Endothelial cell of hepatic sinusoid (primary cell): ENCODE measurements at regions not wholly inside any gene's neighbourhood (a gene's known extent, or its start where the extent isn't known, plus 50 kb on each side); places are given as distances from the start of the nearest gene placed in this dataset.

Experiments
- in situ Hi-C: cut with HindIII; loops from 2 replicates; pipeline ENCODE4 v1.10.0; 2017; ENCODE audit warnings: low sequenced_read_pairs

DNA sequence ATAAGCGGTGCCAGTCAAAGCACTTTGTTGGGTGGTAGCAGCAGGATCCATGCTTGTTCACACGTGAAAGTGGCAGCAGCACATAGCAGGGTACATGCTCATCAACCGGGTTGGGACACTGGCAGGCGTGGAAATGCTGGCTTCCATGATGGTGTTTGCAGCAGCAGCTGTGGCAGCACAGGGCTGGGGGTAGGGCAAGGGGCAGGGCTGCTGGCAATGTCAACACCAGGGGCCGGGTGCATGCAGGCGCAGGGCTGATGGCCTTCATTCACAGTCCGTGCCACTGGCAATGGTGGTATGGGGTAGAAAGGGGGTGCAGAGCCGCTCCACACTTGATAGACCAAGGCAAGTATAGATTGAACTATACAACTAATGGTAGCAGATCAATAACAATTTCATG, 374.7 kb upstream of the FAM241A start:
- in situ Hi-C loops = no loop called here

DNA sequence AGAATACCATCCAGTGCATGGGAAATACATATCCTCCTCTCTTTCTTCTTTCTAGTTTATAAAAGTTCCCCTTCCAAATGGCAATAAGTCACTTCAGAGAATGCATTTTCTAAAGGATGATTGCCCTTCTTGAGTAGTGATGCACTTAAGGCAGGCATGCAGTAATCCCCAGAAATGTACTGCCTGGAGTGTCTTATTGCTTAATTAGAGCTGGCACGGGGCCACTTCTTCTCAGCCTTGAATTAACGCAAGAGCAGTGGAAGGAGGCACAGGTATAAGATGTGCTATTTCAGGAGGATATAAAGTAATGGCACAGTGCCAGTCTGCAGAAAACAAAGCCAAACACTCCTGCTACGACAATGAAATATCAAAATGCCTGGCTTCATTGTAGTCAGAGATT, 371.4 kb upstream of the FAM241A start:
- in situ Hi-C loops = no loop called here

DNA sequence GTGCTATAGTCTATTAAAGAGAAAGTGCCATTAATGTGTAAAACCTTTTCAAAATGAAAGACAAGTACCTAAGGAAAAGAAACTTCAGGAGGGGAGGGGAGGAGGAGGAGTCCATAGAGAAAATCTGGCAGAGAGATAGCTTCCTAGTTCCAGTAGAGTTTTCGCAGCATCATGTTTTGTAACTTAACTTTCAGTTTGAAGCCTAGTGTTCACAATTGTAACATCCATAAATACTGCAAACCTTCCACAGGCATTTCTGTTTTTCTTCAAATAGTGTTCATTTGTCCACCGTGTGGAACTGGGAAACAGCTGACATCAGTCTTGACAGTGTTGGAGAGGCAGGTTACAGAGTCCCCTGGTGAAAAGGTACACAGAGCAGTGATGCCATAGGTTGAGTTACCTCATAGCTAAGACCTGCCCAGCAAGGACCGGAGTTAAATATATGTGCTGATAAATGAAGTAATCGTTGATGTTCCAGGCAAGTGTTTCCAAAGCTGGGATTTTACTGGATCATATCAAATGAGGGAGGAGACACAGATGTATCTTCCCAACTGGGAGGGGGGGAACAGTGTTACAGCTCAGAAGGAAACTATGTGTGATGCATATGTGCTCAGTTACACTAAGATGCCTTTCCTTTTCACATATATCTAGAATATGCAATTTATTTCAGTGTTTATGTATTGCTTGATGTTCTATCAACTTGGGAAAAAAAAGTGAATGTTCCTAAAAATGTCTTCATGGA, 369.5 kb upstream of the FAM241A start:
- in situ Hi-C loops = no loop called here

DNA sequence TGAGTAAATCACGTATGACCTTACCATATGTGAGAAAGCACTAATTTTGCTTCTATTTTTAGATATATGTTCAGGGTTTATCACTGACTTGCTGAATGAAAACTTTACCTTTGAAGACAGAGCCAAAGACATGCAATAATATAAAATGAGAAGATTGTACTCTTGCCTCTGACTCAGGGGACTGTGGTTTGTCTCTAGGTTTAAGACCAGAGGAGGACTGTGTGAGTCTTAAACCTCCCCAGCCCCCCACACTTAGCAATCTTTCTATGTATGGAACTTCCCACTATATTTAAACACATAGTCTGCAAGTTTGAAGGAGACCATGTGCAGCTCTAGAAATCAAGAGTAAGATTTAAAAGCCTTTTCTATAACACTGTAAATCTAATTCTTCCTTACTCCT, 368.7 kb upstream of the FAM241A start:
- in situ Hi-C loops = no loop called here

DNA sequence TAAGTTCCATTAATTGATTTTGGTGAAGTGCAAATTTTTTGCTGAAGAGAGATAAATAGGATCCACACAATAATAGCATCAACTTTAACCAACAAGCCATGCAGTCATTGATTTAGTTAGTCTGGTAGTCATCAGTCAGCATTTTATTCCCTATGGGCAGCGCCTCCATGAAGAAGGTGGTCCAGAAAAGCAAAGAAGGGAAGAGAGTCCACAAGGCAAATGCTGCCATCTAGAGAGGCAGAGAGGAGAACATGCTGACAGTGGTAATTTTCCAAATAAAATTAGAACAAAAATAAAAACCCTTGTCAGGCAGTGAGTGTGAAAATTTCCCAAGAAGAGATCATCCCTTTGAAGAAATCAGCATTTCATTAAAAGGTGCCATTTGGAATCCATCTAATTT, 366.7 kb upstream of the FAM241A start:
- in situ Hi-C loops = no loop called here

DNA sequence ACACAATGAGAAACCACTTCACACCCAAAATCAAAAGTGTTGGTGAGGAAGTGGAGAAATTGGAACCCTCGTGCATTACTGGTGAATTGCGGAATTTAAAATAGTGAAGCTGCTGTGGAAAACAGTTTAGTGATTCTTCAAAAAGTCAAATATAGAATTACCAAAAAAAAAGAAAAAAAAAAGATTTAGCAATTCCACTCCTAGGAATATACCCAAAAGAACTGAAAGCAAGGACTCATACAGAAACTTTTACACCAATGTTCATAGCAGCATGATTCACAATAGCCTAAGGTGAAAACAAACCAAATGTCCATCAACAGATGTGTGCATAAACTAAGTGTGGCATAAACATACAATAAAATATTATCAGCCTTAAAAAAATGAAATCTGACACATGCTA, 364.3 kb upstream of the FAM241A start:
- in situ Hi-C loops = no loop called here

DNA sequence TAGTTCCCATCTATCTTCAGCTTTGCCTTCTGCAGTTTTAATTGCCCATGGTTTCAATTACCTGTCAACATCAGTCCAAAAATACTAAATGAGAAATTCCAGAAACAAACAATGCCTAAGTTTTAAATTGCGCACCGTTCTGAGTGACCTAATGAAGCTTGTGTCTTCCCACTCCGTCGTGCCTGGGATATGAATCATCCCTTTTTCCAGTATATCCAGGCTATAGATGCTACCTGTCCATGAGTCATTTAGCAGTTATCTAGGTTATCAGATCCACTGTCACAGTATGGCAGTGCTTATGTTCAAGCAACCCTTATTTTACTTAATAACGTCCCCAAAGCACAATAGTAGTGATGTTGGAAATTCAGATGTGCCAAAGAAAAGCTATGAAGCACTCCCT, 363.6 kb upstream of the FAM241A start:
- in situ Hi-C loops = no loop called here

DNA sequence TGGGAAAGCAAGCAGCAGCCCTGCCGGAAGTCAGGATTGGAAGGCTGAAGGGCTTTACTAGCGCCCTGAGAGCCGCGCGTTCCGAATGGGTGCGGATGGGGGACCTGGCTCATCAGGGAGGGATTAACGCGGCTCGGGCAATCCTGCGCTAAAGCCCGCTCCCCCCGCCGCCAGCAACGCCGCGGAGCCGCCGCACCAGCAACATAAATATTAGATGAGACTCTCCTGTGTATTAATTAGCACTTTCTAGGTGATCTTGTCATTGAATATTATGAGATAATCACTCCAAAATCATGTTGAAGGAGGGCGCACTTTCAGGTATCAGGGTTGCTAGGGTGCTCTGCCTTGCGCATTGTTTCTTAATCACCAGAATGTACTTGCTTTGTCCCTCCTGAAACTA, 357.2 kb upstream of the FAM241A start:
- in situ Hi-C loops = no loop called here

DNA sequence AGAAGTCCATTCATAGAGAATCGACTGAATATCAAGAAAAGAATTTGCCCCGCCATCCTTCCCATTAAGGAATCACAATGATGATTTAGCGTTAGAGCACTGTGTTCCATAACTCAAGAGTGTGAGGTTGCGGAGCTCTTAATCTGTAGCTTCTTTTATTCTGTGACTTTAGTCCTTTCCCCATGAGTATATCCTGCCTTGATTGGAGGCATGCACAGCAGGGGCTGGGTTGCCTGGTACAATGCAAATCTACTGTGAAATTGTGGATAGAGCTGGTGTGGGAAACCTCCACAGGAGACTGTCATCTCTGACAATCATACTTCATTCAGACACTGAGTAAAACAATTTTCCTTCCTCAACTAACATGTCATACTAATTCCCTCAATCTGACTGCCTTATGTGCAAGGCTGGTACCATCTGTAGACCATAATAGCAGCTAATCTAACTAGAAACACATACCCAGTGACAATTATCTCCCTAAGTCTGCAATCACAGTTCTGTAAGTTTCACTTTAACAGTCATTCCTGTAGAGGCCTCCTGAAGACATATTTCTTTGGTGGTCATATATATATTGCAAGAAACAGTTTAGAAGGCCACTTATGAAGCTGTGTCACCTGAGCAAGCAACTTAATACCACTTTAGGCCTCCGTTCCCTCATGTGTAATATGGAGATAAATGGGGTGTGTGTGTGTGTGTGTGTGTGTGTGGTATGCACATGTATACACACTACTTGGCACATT, 355.2 kb upstream of the FAM241A start:
- in situ Hi-C loops = no loop called here

DNA sequence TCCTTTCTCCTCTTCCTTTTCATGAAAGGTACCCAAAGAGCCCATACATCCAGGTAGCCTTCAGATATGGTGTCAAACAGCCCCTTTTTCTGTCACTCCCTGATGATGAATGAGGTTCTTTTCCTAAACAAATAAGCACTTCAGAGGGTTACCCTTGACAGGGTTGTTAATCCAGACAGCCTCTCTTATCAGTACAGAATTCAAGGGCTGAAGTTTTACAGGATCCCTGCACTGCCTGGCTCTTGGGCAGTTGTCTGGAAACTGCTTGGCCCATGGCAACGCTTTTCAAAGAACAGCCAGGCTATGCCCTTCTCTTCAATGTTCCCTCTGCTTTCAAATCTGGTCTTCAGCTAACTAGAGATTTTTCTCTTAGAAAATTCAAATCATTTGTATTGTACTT, 352.6 kb upstream of the FAM241A start:
- in situ Hi-C loops = no loop called here

DNA sequence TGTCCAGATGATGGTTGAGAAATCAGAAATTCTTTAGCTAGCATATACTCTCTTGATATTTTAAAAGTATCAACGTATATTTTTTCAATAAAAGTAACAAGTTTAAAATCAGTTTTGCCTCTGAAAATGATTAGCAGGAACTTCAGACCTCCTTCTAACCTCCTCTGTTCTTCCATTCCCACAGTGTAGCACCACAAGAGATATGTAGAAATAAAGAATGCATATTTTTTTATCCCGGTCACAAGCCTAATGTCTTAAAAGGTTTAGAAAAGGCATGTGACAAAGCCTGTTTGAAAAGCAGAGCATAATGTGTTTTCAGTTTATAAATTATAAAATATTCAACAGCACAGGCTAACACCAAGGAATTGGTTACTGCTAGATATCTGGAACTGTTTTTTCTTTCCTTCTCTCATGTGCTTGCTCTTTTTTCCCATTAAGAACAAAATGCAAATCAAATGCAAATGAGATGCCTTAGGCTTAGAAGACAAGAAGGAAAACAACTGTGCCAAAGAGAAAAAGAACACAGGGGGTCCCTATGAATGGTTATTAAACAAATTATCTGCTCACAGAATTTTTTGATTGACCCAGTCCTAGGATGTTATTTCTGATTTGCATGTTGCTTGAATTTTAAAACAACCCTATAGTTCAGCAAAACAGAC, 351.7 kb upstream of the FAM241A start:
- in situ Hi-C loops = no loop called here

DNA sequence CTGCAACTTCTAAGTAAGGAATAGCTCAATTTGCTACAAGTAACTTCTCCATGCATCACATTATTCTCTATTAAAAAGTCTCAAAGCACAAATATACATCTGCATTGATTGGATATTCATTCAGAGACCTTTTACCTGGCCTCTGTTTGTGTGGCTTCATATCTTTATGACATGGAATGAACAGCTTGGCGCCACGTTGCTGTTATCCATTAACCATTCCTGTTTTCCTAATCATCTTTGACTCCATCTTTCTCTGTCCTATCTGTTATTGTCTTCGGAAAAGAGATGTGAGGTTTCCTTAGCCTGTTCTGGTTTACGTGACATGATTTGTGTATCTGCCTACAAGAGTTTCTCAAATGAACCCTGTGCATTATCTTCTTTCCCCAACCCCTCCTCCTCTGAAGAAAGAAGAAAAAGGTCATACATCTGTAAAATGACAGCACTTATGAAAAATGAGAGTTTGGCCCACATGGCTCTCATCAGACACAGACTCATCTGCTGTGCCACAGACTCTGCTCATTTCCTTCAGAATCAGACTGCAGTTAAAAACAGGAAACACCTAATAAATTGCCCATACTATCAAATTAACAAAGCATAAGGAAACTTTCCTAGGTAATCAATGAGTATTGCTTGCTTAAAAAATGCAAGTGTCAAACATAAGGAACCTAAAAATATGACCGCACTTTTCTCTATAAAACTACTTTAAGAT, 347.6 kb upstream of the FAM241A start:
- in situ Hi-C loops = no loop called here

DNA sequence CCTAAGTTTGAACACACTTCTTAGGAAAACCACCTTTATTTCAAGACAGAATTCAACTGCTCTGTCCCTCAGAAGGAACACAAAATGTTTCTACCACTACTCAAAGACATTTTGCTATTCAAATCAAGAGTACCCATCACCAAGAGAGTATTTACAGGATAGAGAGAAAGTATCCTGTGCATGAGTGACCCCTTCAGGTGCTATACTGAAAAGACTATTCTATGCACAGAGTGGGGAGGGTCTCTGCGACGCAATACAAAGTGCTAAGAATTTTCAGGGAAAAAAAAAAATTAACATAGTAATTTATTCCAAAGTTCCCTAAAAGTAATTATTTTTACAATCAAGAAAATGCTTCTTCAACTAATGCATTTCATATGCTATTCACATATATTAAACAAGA, 346.4 kb upstream of the FAM241A start:
- in situ Hi-C loops = no loop called here

DNA sequence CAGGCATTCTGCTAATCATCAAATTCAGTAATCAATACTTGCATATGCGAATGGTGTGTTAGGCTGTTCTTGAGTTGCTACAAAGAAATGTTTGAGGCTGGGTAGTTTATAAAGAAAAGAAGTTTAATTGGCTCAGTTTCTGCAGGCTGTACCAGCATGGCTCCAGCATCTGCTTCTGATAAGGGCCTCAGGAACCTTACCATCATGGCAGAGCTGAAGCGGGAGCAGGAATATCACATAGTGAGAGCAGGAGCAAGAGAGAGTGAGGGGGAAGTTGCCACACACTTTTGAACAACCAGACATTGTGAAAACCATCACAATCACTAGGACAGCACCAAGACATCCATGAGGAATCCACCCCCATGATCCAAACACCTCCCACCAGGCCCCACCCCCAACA, 344.7 kb upstream of the FAM241A start:
- in situ Hi-C loops = no loop called here

DNA sequence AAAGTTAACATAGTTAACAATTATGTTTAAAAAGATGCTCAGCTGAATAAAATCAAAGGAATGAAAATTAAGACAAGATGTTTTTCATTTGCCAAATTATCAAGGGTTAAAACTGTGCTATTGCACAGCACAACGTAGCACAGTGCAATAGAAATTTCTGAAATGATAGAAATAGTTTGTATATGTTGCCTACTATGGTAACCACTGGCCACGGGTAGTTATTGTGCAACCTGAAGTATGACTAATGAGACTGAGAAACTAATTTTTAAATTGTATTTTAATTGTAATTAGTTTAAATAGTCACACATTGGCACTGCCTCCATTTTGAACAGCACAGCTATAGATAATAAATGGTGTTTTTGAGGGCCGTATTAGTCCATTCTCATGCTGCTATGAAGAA, 343.1 kb upstream of the FAM241A start:
- in situ Hi-C loops = no loop called here

DNA sequence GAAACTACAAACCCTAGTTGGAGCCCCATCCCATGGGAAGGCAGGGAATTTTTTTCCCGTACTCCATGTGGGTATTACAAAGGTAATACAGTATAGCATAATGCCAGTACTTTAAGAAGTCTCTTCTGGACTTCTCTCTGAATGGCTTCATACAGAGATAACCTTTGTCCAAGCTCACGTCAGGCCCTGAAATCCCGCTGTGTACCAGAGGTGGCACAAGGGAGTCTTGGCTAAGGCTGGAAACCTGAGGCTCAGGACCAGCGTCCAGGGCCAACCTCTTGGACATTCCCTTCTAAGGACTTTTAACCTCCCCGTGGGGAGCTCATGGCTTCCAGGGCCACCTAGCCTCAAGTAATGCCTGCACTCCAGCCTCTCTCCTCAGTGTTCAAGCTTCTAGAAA, 338.9 kb upstream of the FAM241A start:
- in situ Hi-C loops = no loop called here

DNA sequence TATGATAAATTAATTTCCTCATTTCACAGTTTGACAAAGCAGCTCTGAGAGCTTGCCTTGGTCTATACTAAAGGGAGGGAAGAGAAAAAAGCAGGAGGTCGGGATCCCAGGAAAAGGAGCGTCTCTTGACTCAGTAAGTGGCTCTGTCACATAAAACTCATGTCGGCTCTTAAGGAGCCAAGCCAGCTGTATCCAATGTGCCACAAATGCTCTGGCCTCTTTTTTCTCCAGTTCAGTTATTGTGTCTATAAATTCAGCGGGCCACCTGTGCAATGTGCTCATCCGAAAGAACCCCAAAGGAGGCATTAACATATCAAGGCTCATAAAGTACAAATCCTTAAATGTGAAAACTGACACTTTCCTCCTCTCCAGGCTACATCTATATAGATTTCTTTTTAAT, 337.7 kb upstream of the FAM241A start:
- in situ Hi-C loops = no loop called here

DNA sequence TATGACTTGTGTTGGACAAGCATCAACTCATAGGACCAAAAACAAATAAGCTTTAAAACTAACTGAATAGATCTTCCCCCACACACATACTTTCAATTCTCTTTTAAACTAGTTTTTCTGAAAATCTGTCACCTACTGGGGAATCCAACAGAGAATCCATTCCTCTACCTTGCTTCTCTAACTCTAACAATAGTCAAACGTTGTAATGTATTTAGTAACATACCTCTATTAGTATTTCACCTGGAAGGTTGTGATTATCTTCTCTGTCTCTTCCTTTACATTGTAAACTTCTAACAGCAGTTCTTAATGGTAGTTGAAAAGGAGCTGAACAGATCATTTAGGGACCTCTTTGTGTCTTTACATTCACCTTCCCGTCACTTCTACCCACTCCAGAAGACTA, 337.1 kb upstream of the FAM241A start:
- in situ Hi-C loops = no loop called here

DNA sequence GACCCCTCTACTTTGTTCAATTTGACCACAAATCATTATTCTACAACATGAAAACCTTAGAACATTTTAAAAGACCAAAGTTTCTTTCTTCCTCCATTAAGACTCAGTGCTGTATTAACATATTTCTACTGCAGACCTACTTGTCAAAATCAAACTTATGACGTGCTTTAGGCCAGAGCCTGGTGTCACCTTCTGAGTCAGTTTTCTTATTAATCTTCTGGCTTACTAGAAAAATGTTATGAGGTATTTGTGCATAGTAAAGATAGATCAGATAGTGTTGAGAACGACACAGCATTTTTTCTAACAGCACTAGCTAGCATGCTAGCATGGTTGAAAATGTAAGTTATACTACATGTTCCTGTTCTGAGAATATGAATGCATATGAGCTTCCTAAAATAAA, 333.6 kb upstream of the FAM241A start:
- in situ Hi-C loops = loop anchor here (5.0 kb wide), 1 partner anchor 41 kb away; no protein-coding TSS in a partner anchor

DNA sequence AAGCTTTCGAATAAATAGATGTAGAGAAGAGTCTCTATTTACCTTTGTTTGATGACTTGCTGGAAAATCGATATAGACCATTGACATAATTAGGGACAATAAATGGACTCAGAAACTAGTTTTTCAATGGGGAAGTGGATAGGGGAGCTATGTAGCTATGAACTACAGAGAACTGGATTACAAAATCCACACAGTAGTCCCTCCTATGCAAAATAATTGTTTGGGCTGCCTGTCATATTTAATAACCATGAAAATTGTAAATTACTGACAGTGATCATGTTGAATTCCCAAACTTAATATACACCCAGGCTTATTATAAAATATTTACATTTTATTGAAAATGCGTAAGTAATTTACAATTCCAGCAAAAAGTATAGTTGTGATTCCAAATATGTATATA, 333.1 kb upstream of the FAM241A start:
- in situ Hi-C loops = loop anchor here (5.0 kb wide), 1 partner anchor 40 kb away; no protein-coding TSS in a partner anchor

DNA sequence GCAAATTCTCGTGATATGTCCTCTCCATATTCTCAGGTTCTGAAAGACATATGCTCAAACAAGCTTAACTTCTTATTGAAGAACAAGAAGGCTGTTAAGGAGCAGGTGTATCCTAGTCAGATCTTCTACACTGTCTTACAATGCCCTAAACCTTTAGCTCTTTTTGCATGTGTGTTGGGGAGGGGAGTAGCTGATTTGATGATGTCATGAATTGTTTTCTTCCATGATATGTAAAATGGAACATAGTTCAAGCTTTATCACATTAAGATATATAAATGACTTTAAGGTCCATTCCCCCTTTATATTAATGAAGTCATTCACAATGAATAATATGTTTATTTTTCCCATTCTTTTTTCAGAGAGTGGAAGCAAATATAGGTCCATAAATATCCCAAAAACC, 332.5 kb upstream of the FAM241A start:
- in situ Hi-C loops = loop anchor here (5.0 kb wide), 1 partner anchor 40 kb away; no protein-coding TSS in a partner anchor
